ENCODE measurements at regions not wholly inside any gene's neighbourhood (a gene's known extent, or its start where the extent isn't known, plus 50 kb on each side); places are given as distances from the start of the nearest gene placed in this dataset.

- Histone ChIP-seq H3K27me3 (no peaks in the 10 kb centered on the region), H3K36me3 (no peaks in the 10 kb centered on the region), H3K27ac (no peak overlapping the region), H3K9me3 (no peaks in the 10 kb centered on the region), H3K4me1 (ENCODE audit: insufficient read depth) (no peaks in the 10 kb centered on the region), H3K4me3 (no peak overlapping the region)
- TF ChIP-seq POLR2A (IDR thresholded peaks at IDR 0.05) (no peak), EP300 (IDR thresholded peaks at IDR 0.05) (no peak), CTCF (IDR thresholded peaks at IDR 0.05) (no peak)
- no peak for DNase-seq
- intact Hi-C loops (cut with DNase I) = no loop called here
Observed at GRCh38 chr6:149173222-149173621, 144.3 kb upstream of the TAB2 start.

GRCh38 chr6:149174962-149175361, 142.6 kb upstream of the TAB2 start:
- Histone ChIP-seq H3K27ac (no peak overlapping the region), H3K27me3 (no peaks in the 10 kb centered on the region), H3K4me3 (no peak overlapping the region), H3K4me1 (ENCODE audit: insufficient read depth) (no peaks in the 10 kb centered on the region), H3K9me3 (no peaks in the 10 kb centered on the region), H3K36me3 (no peaks in the 10 kb centered on the region)
- WGBS, 3 donors = 91 to 97% (median 96%) methylated on average over 1 of the region's 1 CpG
- no peak for TF ChIP-seq EP300 (IDR thresholded peaks at IDR 0.05)
- no peak for TF ChIP-seq CTCF (IDR thresholded peaks at IDR 0.05)
- no peak for TF ChIP-seq POLR2A (IDR thresholded peaks at IDR 0.05)
- intact Hi-C loops (cut with DNase I) = no loop called here
- DNase-seq = no peak

GRCh38 chr6:149176971-149177667, 140.4 kb upstream of the TAB2 start:
- H3K27ac ChIP-seq = no peak overlapping the region
- WGBS, 3 donors = 66 to 85% (median 72%) methylated on average over 8 of the region's 8 CpGs
- H3K4me1 ChIP-seq (ENCODE audit: insufficient read depth) = no peaks in the 10 kb centered on the region
- H3K36me3 ChIP-seq = no peaks in the 10 kb centered on the region
- no peak for TF ChIP-seq EP300 (IDR thresholded peaks at IDR 0.05)
- H3K9me3 ChIP-seq = no peaks in the 10 kb centered on the region
- no peaks in the 10 kb centered on the region for H3K27me3 ChIP-seq
- intact Hi-C loops (cut with DNase I) = no loop called here
- DNase-seq = no peak
- no peak overlapping the region for H3K4me3 ChIP-seq

- H3K27ac ChIP-seq = no peak overlapping the region
- no peaks in the 10 kb centered on the region for H3K4me1 ChIP-seq (ENCODE audit: insufficient read depth)
- intact Hi-C loops (cut with DNase I) = no loop called here
- H3K27me3 ChIP-seq = no peaks in the 10 kb centered on the region
- no peak for DNase-seq
- 94 to 100% (median 97%) methylated on average over 1 of the region's 1 CpG for WGBS, 3 donors
- no peak overlapping the region for H3K4me3 ChIP-seq
- H3K36me3 ChIP-seq = no peaks in the 10 kb centered on the region
- H3K9me3 ChIP-seq = no peaks in the 10 kb centered on the region
- TF ChIP-seq EP300 (IDR thresholded peaks at IDR 0.05) (no peak), CTCF (IDR thresholded peaks at IDR 0.05) (no peak)
Observed at GRCh38 chr6:149179431-149179830, 138.1 kb upstream of the TAB2 start.

- Histone ChIP-seq H3K27ac (no peak overlapping the region), H3K4me1 (ENCODE audit: insufficient read depth) (no peaks in the 10 kb centered on the region), H3K27me3 (no peaks in the 10 kb centered on the region), H3K4me3 (no peak overlapping the region), H3K36me3 (no peaks in the 10 kb centered on the region), H3K9me3 (no peaks in the 10 kb centered on the region)
- no peak for DNase-seq
- no peak for TF ChIP-seq CTCF (IDR thresholded peaks at IDR 0.05)
- TF ChIP-seq EP300 (IDR thresholded peaks at IDR 0.05) = no peak
- TF ChIP-seq POLR2A (IDR thresholded peaks at IDR 0.05) = no peak
- intact Hi-C loops (cut with DNase I) = no loop called here
- 93 to 97% (median 96%) methylated on average over 5 of the region's 5 CpGs for WGBS, 3 donors
Observed at GRCh38 chr6:149181304-149181703, 136.2 kb upstream of the TAB2 start.
